AG10803 (cell line): ENCODE measurements at regions not wholly inside any gene's neighbourhood (a gene's known extent, or its start where the extent isn't known, plus 50 kb on each side); places are given as distances from the start of the nearest gene placed in this dataset.

Source experiments
- DNase-seq: peaks from one replicate; pipeline ENCODE4 v3.0.0; 2010; ENCODE audit warnings: low read depth
- H3K4me3 ChIP-seq: 2 replicates; pipeline ENCODE4 v1.5.1; 2011; ENCODE audit warnings: mild to moderate bottlenecking, low read length, control low read depth
- CTCF ChIP-seq: conservative IDR thresholded peaks from 2 replicates; pipeline ENCODE4 v1.5.1; 2011; ENCODE audit warnings: mild to moderate bottlenecking, low read length, control low read depth, inconsistent platforms

DNA sequence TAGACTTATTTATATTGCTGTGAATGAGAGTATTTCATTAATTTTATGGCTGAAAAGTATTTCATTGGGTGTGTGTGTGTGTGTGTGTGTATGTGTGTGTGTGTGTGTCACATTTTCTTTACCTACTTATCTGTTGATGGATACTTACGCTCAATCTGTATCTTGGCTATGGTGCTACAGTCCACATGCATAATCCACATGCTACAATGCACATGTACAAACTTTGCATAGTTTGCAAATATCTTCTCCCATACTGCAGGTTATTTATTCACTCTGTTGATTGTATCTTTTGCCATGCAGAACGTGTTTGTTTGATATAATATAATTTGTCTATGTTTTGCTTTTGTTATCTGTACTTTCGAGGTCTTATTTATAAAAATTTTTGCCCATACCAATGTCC, 167.8 kb downstream of the RAB28 start:
- no peak for TF ChIP-seq CTCF
- DNase-seq, result no peak
- no peak overlapping the region for H3K4me3 ChIP-seq

DNA sequence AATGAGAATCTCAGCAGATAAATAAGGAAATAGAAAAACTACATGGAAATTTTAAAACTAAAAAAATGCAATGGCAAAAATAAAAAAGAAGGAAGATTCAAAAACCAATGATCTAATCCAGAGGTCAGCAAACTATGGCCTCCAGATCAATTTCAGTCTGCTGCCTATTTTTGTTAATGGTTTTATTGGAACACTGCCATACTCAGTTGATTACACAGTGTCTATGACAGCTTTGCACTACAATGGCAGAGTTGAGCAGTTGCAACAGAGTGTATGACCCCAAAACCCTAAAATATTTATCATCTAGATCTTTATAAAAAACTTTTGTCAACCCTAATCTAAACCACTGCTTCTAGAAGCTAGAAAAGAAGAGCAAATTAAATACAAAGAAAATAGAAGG, 170.3 kb downstream of the RAB28 start:
- DNase-seq, result no peak
- TF ChIP-seq CTCF, result no peak
- no peak overlapping the region for H3K4me3 ChIP-seq

- no peak for TF ChIP-seq CTCF
- no peak for DNase-seq
- no peak overlapping the region for H3K4me3 ChIP-seq
These were observed 171.9 kb downstream of the RAB28 start for GRCh38 chr4:13312264-13312663.

DNA sequence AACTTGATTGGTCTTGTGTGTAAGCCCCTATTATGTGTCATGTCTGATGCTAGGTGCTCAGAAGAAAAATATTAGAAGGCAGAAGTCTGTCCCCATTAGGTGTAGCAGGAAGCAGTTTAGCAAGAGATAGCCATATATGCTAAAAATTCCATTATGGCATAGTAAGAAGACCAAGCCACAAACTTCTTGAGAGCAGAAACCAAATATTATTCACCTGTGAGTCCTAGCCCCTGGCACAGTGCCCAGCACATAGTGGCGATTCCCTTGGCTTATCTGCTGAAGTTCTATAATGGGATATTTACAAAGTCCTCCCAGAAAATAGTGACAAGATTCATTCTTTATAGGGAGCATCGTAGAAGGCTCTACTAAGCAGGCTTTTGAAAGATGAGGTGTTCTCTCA, 174.4 kb downstream of the RAB28 start:
- no peak overlapping the region for H3K4me3 ChIP-seq
- no peak for DNase-seq
- TF ChIP-seq CTCF, result no peak

- no peak for TF ChIP-seq CTCF
- peak; percentile 54 for DNase-seq
- no peak overlapping the region for H3K4me3 ChIP-seq
These were observed 177.8 kb downstream of the RAB28 start for GRCh38 chr4:13306356-13306755.

DNA sequence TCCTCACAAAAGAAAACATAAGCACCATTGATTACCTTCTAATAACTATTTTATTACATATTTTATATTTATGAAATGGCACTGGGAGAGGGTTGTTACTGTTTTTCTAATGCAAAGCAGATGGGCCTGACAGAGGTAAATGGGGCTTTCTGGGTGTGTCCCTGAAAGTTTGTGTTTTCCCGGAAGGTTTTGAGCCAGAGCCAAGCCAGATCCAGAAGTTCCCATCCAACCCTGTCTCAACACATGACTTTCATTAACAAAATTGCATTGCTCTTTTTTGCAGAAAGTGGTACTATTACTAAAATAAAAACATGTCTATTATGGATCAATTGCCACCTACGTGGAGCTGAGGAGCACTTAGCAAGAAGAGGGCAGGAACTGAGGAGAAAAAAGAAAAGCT, 181.3 kb downstream of the RAB28 start:
- no peak overlapping the region for H3K4me3 ChIP-seq
- TF ChIP-seq CTCF, result no peak
- DNase-seq, result peak; percentile 79

DNA sequence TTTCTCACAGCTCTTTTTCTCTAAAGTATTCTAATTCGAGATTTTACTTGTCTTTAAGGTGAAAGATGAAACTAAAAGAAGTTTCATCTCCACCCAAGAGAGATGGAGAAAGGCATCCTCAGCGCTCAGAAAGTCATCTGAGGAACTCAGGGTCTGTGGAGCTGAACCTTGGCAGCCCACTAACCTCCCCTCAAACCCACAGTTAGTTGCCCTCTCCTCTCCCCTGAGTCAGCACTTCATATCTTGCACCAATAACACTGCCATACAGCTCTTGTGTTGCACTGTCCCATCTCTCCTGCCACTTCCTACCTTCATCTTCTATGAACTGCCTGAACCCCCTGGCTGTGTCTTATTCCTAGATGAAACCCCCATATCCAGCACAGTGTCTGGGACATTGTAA, 184.8 kb downstream of the RAB28 start:
- no peak for TF ChIP-seq CTCF
- DNase-seq, result no peak
- no peak overlapping the region for H3K4me3 ChIP-seq
